ENCODE measurements at regions not wholly inside any gene's neighbourhood (a gene's known extent, or its start where the extent isn't known, plus 50 kb on each side); places are given as distances from the start of the nearest gene placed in this dataset.
"Not testable (repeated sequence)": the region's sequence is repeated elsewhere in the genome, so short reads cannot be mapped to it uniquely, and the experiment has no call there.

DNA sequence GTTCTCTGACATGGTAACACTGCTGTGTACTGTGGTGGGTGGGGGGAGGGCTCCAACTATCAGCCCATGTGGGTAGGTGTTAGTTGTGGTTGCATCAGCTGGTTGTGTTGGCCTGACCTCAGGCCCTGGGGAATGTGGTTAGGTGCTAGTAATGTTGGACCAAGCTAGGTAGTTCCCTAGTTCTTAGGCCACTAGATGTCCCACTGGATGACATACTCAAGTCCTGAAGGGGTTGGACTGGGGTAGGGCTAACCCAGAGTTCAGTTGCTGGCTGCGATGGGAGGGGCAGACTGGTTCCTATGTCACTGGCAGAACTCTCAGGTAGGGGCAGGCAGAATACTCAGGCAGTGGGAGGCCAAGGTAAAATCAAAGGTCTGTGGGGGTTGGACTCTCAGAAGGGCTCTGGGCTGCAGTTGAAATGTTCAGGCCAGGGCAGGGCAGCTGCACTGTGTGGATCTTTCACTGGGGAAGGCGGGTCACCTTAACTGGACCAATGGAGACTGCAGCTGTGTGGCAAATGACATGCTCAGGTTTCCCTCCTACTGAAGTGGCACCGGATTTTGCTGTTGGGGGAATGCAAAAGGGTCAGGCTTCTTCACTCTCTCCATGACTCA lies 870.7 kb downstream of the LRRIQ3 start:
- Mint-ChIP-seq H3K27me3 (ENCODE audit: low read depth) (no peaks in the 10 kb centered on the region), H3K9me3 (peaks cover 17% of the 10 kb centered on the region), H3K36me3 (ENCODE audit: low read depth) (no peaks in the 10 kb centered on the region), H3K4me3 (no peak overlapping the region), H3K27ac (no peak overlapping the region), H3K4me1 (no peaks in the 10 kb centered on the region)
- TF ChIP-seq, protein P1, sequence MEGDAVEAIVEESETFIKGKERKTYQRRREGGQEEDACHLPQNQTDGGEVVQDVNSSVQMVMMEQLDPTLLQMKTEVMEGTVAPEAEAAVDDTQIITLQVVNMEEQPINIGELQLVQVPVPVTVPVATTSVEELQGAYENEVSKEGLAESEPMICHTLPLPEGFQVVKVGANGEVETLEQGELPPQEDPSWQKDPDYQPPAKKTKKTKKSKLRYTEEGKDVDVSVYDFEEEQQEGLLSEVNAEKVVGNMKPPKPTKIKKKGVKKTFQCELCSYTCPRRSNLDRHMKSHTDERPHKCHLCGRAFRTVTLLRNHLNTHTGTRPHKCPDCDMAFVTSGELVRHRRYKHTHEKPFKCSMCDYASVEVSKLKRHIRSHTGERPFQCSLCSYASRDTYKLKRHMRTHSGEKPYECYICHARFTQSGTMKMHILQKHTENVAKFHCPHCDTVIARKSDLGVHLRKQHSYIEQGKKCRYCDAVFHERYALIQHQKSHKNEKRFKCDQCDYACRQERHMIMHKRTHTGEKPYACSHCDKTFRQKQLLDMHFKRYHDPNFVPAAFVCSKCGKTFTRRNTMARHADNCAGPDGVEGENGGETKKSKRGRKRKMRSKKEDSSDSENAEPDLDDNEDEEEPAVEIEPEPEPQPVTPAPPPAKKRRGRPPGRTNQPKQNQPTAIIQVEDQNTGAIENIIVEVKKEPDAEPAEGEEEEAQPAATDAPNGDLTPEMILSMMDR (IDR thresholded peaks at IDR 0.05; ENCODE audit: unreplicated experiment in 3 of 3), result no peak

DNA sequence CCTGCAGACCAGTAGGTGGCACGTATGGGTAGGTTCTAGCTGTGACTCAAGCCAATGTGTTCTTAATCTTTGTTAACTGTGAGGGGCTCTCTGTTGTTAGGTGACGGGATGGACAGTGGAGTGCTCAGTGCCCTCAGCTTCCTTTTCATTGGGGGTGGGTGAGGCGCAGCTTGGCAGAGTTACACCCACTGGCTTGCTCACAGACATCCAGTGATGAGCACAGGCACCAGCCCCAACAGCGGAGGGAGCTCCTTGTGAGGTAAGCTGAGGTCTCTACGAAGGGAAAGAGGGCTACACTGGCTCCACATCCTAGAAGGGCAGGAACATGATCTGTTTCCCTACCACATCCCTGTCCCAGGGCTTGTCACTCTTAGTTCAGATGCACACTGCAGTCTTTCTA lies 871.3 kb downstream of the LRRIQ3 start:
- H3K9me3 Mint-ChIP-seq, result peaks cover 11% of the 10 kb centered on the region
- TF ChIP-seq, protein P1 (IDR thresholded peaks at IDR 0.05; ENCODE audit: unreplicated experiment in 3 of 3), result no peak

DNA sequence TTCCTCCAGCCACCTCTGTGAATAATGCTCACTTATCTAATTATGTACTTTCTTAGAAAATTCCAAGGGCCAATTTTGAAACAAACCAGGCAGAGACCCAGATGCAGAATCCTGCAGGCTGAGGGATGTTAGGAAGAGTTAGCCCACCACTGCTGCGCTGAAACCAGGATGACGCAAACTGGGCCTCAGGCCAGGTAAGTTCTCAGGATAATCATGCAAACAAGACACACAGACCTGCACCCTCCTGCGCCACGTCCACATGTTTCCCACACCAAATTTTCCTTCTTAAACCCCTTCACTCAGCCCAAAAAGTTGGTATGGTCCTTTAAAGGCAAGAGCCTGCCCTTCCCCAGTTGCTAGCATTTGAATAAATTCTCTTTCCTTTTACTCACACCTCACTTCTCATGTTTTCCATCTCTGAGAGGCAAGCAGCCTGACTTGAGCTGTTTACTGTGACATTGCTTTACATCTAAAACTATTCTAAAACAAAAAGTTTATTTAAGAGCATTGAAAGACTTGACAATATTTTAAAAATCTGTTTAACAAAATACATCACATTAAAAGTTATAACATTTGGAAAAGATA lies 887.1 kb downstream of the LRRIQ3 start:
- TF ChIP-seq, protein P1 (IDR thresholded peaks at IDR 0.05; ENCODE audit: unreplicated experiment in 3 of 3), result no peak
- no peaks in the 10 kb centered on the region for H3K4me1 Mint-ChIP-seq
- H3K27ac Mint-ChIP-seq, result no peak overlapping the region
- no peak overlapping the region for H3K4me3 Mint-ChIP-seq
- H3K36me3 Mint-ChIP-seq (ENCODE audit: low read depth), result no peaks in the 10 kb centered on the region
- H3K27me3 Mint-ChIP-seq (ENCODE audit: low read depth), result peaks cover 4% of the 10 kb centered on the region
- no peaks in the 10 kb centered on the region for H3K9me3 Mint-ChIP-seq

More for the DNA sequence above, 871.3 kb downstream of the LRRIQ3 start:
- H3K4me1 Mint-ChIP-seq, result no peaks in the 10 kb centered on the region
- no peak overlapping the region for H3K4me3 Mint-ChIP-seq
- no peaks in the 10 kb centered on the region for H3K36me3 Mint-ChIP-seq (ENCODE audit: low read depth)
- H3K27ac Mint-ChIP-seq, result no peak overlapping the region
- H3K27me3 Mint-ChIP-seq (ENCODE audit: low read depth), result no peaks in the 10 kb centered on the region

DNA sequence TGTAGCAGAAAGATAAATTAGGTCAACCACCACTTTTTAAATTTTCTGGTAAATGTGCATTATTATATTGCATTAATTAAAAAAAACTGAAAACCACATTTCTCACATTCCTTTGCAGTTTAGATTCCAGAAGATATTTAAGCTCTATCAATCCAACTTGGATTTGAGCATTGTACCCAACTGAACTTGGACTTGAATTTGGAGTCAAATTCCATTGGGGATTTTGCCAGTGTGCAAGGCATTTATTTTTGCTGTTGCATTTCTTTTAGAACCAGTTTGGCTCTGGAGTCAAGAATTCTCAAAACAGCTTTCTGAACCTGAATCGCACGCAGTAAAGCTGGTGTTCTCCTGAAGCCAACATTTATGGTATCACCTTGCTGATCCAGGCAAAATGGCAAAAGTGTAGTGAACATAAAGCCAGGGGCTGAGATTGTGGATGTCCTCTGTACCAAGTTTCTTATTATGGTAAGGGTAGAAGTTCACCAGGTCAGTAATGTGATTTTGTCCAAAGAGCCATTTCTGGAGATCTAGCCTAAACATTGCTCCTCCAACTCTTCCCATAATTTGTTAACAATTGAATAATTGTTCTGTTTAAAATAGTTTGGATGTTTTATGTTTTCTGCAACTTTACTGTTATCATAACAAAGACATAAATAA lies 890.9 kb downstream of the LRRIQ3 start:
- Mint-ChIP-seq H3K27ac (no peak overlapping the region), H3K9me3 (no peaks in the 10 kb centered on the region), H3K4me3 (no peak overlapping the region), H3K36me3 (ENCODE audit: low read depth) (no peaks in the 10 kb centered on the region), H3K4me1 (no peaks in the 10 kb centered on the region), H3K27me3 (ENCODE audit: low read depth) (peaks cover 4% of the 10 kb centered on the region)
- TF ChIP-seq, protein P1 (IDR thresholded peaks at IDR 0.05; ENCODE audit: unreplicated experiment in 3 of 3), result no peak

DNA sequence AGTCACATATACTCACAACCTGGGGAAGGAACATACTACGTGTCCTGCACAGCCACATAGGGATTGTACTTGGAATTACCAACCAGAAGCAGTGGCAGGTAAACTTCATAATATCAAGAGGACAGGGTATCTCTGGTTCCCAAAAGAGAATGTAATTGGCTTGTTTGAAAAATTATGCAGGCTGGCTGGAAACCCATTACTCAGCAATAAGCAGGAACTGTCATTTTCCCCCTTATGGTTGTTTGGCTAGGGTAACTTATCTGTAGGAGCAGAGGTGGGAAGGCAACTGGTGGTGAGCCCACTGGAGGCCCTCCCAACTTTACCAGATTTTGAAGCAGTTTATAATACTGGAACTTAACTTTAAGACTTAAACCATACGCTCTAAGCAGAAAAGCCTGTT lies 924.1 kb downstream of the LRRIQ3 start:
- TF ChIP-seq, protein P1 (IDR thresholded peaks at IDR 0.05; ENCODE audit: unreplicated experiment in 3 of 3), result no peak

DNA sequence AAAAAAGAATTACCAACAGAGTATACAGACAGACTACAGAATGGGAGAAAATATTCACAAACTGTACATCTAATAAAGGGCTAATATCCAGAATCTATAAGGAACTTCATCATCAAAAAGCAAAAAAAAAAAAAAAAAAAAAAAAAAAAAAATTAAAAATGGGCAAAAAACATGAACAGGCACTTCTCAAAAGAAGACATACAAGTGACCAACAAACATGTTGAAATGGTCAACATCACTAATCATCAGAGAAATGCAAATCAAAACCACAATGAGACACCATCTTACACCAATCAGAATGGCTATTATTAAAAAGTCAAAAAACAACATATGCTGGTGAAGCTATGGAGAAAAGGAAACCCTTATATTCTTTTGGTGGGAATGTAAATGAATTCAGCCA lies 952.8 kb downstream of the LRRIQ3 start:
- H3K27ac Mint-ChIP-seq, result not testable (repeated sequence)
- peaks cover 25% of the 10 kb centered on the region for H3K9me3 Mint-ChIP-seq

More for the DNA sequence above, 924.1 kb downstream of the LRRIQ3 start:
- H3K27ac Mint-ChIP-seq, result no peak overlapping the region
- no peaks in the 10 kb centered on the region for H3K27me3 Mint-ChIP-seq (ENCODE audit: low read depth)
- H3K4me3 Mint-ChIP-seq, result no peak overlapping the region
- H3K4me1 Mint-ChIP-seq, result no peaks in the 10 kb centered on the region
- peaks cover 4% of the 10 kb centered on the region for H3K9me3 Mint-ChIP-seq
- no peaks in the 10 kb centered on the region for H3K36me3 Mint-ChIP-seq (ENCODE audit: low read depth)

More for the DNA sequence above, 952.8 kb downstream of the LRRIQ3 start:
- H3K36me3 Mint-ChIP-seq (ENCODE audit: low read depth); H3K4me1 Mint-ChIP-seq; H3K4me3 Mint-ChIP-seq; H3K27me3 Mint-ChIP-seq (ENCODE audit: low read depth): not testable (repeated sequence)

All from nephron (organoid).